Hypothalamus (tissue), 51 donors: ENCODE measurements at regions not wholly inside any gene's neighbourhood (a gene's known extent, or its start where the extent isn't known, plus 50 kb on each side); places are given as distances from the start of the nearest gene placed in this dataset.
A peak's percentile ranks its signal among the peaks of the same experiment; 100 is the strongest.
"Not testable (repeated sequence)": the region's sequence is repeated elsewhere in the genome, so short reads cannot be mapped to it uniquely, and the experiment has no call there.

Source experiments
- DNase-seq, 51 donors: peaks; one replicate each; lab custom pipeline; 2025; lab: John Stamatoyannopoulos, UW

DNA sequence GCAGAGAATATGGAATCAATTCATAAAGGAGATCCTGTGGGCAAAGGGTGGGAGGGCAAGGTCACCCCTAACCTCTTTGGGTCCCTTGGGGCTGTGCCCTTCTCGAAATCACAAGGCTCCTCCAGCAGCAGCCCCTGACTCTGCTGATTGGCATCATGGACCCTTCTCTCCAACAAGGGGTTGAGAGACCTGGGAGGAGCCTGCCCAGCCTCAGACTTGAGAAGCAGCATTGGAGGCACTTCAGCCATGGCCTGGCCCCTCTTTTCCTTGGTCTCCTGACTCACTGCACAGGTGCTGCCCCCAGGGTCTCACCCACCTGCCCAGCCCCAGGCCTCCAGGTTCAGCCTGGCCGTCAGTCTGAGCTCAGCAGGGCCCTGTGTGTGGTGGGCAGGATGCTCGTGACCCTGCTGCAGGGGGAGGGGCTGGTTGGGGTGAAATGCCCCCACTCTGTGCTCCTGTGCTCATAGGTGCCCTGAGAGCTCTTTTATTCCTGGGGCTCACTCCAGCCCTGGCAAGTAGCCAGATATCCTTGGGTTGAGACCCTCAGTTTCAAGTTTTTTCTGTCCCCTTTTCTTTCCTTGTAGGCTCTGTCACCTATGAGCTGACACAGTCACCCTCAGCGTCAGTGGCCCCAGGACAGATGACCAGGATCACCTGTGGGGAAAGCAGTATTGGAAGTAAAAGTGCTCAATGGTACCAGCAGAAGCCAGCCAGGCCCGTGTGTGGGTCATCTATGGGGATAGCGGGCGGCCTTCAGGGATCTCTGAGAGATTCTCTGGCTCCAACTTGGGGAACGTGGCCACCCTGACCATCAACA lies 110.8 kb downstream of the GGTLC2 start:
- DNase-seq, result no peak

DNA sequence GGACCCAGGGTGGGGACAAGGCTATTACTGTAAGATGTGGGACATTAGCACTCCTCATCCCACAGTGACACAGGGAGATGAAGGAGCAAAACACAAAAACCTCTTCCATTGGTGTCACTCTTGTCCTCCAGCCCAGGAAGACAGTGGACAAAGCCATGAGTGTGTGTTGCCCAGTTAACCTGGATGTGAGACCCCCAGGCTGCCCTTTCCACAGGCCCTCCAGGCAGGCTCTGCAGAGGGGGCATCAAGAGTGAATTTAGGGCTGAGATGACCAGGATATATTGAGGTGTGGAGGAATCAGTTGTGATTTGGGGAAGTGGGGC lies 111.3 kb downstream of the GGTLC2 start:
- no peak for DNase-seq

DNA sequence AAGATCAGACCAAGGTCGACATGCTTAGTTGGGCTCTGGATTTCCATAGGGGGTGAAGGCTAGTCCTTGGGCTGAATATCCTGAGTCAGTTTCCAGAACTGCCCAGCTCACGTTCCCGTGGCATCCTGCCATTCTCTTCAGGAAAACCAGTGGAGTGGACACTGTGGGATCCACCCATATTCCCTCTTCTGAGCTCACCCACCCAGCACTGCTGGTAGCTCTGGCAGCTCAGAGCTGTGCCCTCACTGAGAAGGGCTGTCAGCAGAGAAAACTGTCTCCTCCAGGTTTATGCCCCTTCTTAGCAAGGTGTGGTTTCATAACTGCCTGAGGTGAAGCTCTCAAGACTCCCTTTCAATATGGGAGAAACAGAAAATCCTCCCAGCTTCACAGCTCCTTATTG lies 111.7 kb downstream of the GGTLC2 start:
- DNase-seq, result no peak

DNA sequence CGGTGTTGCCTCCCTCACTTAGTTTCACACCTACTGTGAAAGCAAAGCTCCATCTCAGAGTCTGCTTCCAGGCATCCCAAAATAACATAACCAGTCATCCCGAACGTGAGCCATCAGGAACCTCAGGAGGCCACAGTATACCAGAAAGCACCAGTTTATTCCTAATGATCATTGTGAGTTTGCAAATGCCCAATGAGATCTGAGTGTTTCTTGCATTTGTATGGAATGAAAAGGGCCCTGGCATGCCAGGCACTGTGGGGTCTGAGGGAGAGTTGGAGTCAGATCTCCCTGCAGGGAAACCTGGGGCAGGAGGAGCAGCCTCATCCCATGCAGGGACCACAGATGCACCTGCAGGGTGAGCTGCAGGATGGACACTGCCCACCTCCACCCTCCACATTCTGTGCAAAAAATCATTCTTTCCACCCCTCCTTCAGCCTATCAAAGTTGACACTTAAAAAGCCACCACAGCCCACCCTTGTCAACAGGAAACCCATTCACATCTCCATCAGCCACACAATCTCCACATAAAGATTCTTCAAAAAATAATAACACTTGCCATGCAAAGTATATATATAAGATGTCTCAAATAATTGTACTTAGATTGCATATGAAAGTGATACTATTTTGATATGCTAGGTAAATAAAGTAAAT lies 112.3 kb downstream of the GGTLC2 start:
- not testable (repeated sequence) for DNase-seq

DNA sequence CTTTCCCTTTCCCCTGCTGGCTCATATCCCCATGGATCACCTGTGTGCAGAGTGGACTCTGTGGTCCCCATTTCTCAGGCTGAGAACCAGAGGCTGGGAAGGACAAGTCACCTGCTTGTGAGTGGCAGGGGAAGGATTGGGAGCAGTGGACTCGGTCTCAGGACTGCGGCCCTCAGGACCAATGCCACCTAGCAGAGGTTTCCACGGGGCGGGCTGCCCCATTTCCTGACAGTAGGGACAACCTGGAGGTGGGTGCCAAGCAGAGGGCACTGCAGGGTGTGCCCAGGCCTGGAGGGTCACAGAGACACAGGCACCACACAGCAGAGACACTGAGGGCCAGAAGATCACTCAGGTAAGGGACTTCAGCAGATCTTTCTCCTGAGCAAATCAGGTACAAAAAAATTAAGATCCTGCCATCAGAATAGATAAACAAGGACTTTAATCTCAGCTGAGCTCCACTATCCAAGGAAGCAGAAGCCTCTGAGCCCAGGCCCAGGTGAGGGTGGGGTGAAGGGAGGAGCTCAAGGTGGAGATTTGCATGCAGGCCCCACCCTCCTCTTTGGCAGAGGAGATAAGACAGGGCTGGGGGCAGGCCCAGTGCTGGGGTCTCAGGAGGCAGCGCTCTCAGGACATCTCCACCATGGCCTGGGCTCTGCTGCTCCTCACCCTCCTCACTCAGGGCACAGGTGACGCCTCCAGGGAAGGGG lies 113.8 kb downstream of the GGTLC2 start:
- DNase-seq, result not testable (repeated sequence)

DNA sequence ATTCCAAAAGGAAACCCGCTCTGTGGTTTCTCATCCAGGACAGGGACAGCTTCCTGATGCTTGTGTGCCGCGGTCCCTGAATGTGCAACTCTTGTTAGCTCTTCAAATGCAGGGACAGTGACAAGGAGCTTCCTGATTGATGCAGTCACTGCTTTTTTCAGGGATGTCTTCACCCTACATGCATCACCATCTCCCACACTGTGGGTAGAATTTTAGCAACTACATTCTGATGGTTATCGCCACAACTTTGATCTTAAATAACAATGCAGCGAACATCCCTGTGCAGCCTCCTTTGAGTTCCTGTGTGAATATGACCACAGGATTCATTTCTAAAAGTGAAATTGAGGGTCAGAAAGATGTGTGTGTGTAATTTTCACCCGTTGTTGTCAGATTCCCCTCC lies 115.0 kb downstream of the GGTLC2 start:
- no peak for DNase-seq

DNA sequence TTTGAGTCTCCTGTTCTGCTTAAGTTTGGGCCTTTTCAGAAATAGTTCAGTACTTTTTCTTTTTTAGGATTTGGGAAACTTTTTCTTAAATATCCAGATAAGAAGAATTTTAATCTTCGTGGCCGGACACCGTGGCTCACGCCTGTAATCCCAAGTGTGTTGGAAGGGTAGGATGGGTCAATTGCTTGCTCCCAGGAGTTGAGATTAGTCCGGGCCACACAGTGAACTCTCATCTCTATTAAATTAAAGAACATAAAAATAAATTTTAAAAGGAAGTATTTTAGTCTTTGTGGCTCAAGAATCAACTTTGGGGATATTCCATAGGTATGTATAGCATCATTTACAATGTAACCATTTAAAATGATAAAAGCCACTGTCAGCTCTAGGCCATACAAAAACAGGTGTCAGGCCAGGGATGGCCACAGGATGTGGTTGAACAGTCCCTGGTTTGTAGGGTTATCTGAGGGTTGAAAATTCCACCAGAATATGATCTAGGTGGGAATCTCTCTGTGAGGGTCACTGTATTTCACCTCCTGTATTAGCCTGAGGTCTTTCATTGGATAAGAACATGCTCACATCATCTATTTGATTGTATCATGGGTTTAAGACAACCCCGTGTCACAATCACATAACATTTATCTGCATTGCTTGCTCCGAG lies 115.6 kb downstream of the GGTLC2 start:
- no peak for DNase-seq

DNA sequence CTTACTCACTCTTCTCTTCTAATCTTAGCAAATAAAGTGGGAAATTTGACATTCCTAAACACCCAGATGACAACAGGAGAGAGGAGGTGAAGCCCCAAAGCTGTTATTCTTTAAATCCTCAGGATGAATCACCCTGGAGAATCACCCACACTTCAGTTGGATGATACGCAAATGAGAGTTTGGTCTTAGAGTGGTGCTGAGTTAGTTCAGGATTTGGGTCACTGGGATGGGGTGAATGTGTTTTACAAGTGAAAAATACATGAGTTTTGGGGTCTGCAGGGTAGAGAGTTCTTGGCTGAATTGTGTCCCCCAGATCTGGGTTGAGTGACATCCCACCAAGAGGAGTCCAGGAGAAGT lies 117.2 kb downstream of the GGTLC2 start:
- DNase-seq, result no peak

DNA sequence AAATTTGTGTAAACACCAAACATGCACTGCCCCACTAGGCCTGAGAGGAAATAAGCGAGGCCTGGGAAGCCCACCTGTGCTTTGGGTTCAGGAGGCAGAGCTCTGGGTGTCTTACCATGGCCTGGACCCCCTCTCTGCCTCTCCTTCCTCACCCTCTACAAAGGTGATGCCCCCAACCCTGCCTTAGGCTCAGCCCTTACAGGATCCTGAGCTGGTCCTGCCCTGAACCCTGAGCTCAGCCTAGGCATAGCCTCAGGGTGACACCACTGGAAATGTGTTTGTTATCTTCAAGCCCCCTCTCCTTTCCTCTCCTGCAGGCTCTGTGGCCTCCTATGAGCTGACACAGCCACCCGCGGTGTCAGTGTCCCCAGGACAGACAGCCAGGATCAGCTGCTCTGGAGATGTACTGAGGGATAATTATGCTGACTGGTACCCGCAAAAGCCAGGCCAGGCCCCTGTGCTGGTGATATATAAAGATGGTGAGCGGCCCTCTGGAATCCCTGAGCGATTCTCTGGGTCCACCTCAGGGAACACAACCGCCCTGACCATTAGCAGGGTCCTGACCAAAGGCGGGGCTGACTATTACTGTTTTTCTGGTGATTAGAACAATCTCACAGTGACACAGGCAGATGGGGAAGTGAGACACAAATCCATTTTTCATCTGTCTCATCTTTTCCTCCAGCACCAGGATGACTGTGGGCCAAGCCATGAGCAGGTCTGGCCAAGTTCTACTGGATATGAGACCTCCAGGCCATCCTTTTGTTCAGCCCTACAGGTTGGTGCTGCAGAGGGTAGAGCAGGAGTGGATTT lies 117.8 kb downstream of the GGTLC2 start:
- DNase-seq, result no peak

DNA sequence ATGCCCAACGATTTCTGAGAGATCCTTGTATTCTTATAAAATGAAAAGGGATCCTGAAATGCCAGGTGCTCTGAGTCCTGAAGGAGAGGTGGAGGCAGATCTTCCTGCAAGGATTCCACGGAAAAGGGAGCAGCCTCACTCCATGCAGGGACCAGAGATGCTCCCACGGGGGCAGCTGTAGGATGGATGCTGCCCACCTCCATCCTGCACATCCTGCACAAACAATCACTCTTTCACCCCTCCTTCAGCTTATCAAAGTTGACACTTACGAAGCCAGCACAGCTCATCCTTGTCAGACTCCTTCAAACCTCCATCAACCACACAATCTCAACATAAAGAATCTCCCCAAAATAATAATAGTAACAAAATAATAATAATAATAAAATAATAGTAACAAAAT lies 119.1 kb downstream of the GGTLC2 start:
- no peak for DNase-seq

DNA sequence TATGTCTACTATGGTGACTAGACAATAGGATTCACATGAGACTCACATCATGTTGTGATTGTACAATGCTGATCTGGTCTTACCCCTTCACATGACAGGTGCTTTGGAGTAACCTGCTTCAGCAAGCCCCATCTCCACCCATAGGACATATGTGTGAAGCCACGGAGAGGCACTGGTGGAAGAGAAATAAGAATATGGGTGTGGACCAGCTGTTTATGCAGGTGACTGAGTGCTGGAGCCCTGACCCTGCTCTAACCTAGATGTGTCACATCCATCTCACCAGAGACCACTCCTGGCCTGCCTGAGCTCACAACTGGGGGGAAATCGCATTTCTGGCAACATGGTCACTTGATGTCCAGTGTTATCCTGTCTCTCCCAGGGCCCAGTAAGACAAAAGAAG lies 119.7 kb downstream of the GGTLC2 start:
- DNase-seq, result no peak

DNA sequence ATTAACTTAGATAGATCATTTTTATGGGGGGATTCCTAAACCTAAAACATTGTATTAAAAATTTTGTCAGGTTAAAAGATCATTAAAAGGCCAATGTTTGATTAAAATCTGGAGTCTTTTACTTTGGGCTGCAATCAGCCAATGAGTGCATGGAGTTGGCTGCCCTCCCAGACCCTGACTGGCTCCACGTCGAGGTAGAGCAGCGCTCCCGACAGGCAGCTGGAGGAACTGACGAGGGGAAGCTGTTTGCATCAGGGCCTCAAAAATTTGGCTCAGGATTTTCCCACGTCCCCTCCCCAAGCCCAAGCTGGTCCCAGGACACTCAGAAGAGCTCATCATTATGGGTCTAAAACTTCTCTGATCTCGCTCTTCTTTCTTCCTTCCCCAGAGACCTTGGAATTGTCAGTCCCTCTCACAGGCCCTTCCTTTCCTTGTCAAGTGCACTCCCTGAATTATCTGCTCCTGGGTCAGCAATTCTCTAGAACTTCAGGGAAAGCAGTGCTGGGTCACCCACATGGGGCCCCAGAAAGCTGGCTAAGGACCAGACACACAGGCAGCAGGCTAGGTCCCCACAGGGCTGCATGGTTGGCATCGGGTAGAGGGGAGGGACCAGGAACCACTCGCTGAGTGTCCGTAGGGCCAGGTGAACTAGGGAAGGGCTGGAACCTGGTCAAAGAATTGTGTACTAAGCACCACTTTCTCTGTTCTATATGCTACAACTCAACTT lies 119.6 kb upstream of the IGLL5 start:
- DNase-seq, result no peak

DNA sequence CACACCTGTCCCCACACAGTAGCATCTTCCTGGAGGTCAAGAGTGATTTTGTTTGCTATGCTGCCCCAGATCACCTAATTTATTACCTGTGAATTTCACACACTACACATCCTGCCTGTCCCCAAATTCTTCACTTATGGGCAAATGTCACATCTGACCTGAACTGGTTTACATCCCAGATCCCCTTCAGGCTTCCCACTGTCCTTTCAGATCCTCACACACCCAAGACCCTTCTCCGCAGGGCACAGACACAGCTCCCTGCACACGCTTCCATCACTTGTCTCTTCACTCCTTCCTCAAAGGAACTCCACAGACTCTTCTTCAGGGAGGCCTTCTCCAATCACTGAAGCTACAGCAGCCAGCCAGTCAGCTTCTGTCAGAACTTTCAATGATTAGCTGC lies 118.7 kb upstream of the IGLL5 start:
- DNase-seq, result no peak

DNA sequence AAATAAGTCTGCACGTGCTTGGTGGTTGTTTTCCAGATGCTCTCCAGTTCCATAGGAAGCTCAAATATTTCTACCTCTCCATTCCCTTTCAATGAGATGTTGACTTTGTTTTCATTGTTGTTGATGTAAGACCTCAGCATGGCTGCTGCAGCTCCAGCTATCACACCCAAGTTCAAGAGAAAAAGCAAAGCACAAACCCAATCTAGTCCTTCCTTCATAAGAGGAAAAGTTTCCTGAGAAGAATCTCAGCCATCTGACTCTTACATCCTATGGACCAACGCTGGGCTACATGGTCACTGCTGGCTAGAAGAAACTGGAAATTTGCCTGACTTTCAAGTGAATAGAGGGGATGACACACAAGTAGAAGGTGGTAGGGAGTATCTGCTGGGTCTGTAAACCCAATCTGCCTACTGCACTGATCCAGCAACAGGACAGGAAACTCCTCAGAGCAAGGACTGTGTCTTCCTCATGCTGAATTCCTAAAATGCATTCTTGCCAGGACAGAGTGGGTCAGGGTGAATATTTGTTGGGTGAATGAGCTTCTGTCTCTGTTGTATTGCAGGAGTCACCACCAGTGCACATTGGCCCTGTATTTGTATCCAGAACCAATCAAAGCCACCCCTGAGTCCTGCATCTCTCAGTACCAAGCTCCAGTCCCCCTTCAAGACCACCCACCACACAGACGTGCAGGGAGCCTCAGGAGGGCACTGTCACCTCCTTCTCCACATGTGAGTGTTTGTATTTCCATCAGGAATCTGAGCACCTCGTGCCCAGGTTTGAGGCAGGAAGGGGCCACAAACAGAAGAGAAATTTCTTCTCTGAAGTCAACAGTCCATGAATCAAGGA lies 118.0 kb upstream of the IGLL5 start:
- no peak for DNase-seq

DNA sequence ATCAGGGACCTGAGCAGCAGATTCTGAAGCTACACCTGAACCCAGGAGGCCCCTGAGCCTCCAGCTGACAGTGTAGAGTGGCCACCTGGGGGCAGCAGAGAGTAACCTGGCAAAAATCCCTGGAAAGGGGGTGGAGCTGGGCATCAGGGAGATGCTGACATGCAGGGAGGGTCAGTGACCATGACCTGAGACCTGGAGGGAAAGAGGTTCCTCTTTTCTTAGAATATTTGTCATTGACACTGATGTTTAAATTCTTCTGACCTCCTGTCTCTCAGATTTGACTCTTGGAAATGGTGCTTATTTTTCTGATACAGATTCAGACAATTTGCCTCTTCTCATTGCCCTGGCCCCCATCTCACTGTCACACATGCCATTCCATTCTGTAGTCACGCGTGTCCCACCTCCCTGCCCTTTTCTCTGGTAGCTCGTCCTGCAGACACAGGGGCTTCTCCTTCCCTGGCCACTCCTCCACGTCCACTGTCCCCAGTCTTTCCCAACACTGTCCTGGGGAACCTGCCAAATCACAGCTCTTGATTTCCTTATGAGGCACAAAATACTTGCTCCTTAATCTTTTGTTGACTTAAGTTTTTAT lies 117.2 kb upstream of the IGLL5 start:
- peak in 10 of 51 donors; percentile 1 to 37 (median 13) for DNase-seq

DNA sequence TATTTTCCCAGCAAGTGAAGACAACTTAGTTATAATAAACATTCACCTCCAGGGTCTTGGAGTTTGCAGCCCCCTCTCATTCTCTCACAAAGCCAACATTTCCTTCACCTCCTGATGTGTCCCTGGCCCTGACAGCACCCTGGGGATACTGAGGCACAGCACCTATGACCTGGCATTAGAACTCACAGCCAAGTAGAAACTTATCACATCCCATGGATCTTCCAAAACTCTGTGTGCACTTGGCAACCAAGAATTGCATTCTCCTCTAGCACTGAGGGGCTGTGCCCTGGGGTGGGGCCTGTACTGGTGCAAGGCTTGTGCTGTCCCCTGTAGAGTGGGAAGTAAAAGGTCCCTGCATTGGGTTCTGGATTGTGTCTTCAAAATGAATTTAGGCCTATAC lies 116.7 kb upstream of the IGLL5 start:
- DNase-seq, result no peak

DNA sequence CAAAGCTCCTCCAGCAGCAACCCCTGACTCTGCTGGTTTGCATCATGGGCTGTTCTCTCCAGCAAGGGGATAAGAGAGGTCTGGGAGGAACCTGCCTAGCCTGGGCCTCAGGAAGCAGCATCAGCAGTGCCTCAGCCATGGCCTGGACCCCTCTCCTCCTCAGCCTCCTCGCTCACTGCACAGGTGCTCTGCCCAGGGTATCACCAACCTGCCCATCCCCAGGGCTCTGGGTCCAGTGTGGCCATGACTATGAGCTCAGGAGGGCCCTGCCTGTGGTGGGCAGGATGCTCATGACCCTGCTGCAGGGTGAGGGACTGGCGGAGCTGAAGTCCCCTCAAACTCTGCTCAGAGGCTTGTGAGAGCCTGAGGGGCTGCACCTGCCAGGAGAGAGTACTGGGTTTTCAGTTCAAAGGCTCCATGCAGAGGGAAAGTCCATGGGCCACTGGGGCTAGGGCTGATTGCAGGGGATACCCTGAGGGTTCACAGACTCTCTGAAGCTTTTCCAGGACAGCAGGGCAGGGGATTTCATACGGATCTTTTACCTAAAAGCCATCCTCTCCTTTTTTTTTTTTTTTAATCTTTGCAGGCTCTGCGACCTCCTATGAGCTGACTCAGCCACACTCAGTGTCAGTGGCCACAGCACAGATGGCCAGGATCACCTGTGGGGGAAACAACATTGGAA lies 115.8 kb upstream of the IGLL5 start:
- DNase-seq, result no peak

DNA sequence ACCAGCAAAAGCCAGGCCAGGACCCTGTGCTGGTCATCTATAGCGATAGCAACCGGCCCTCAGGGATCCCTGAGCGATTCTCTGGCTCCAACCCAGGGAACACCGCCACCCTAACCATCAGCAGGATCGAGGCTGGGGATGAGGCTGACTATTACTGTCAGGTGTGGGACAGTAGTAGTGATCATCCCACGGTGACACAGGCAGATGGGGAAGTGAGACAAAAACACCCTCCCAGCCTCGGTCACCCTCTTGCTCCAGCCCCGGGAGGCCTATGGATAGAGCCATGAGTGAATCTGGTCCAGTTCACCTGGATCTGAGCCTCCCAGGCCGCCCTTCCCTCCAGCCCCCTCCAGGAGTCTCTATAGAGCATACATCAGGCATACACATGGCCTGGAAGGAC lies 115.2 kb upstream of the IGLL5 start:
- no peak for DNase-seq
